HG03565 (cell line): ENCODE measurements at regions not wholly inside any gene's neighbourhood (a gene's known extent, or its start where the extent isn't known, plus 50 kb on each side); places are given as distances from the start of the nearest gene placed in this dataset.
A peak's percentile ranks its signal among the peaks of the same experiment; 100 is the strongest.
"Not testable (repeated sequence)": the region's sequence is repeated elsewhere in the genome, so short reads cannot be mapped to it uniquely, and the experiment has no call there.

ENCODE experiments used
- ATAC-seq: cut with Tn5 transposase; IDR thresholded peaks from one replicate; pipeline ENCODE4 v1.9.1; 2021; ENCODE audit warnings: mild to moderate bottlenecking, moderate library complexity; ENCODE audit not compliant: unreplicated experiment

- ATAC-seq = no peak
Measured at GRCh38 chr10:10665750-10666149, 351.9 kb upstream of the CELF2 start.

GRCh38 chr10:10667466-10667865 is 350.2 kb upstream of the CELF2 start:
- ATAC-seq = no peak

- ATAC-seq = no peak
Measured at GRCh38 chr10:10676972-10677371, 340.7 kb upstream of the CELF2 start.

GRCh38 chr10:10677479-10677878 is 340.2 kb upstream of the CELF2 start:
- peak; percentile 87 for ATAC-seq

- ATAC-seq = no peak
Measured at GRCh38 chr10:10680496-10680895, 337.2 kb upstream of the CELF2 start.

- no peak for ATAC-seq
Measured at GRCh38 chr10:10684972-10685371, 332.7 kb upstream of the CELF2 start.

GRCh38 chr10:10685566-10685965 is 332.1 kb upstream of the CELF2 start:
- ATAC-seq = peak; percentile 88

- no peak for ATAC-seq
Measured at GRCh38 chr10:10687751-10688150, 329.9 kb upstream of the CELF2 start.

- ATAC-seq = no peak
Measured at GRCh38 chr10:10699427-10699826, 318.2 kb upstream of the CELF2 start.

- no peak for ATAC-seq
Measured at GRCh38 chr10:10701084-10701611, 316.5 kb upstream of the CELF2 start.

- no peak for ATAC-seq
Measured at GRCh38 chr10:10702211-10702610, 315.5 kb upstream of the CELF2 start.

GRCh38 chr10:10703382-10703781 is 314.3 kb upstream of the CELF2 start:
- no peak for ATAC-seq

- no peak for ATAC-seq
Measured at GRCh38 chr10:10712155-10712704, 305.4 kb upstream of the CELF2 start.

GRCh38 chr10:10714327-10714726 is 303.3 kb upstream of the CELF2 start:
- no peak for ATAC-seq

GRCh38 chr10:10716972-10717371 is 300.7 kb upstream of the CELF2 start:
- no peak for ATAC-seq

- no peak for ATAC-seq
Measured at GRCh38 chr10:10722422-10722821, 295.2 kb upstream of the CELF2 start.

GRCh38 chr10:10725196-10725595 is 292.5 kb upstream of the CELF2 start:
- ATAC-seq = no peak

- ATAC-seq = no peak
Measured at GRCh38 chr10:10726101-10726500, 291.6 kb upstream of the CELF2 start.

GRCh38 chr10:10727411-10727810 is 290.3 kb upstream of the CELF2 start:
- ATAC-seq = not testable (repeated sequence)

GRCh38 chr10:10727812-10728211 is 289.9 kb upstream of the CELF2 start:
- no peak for ATAC-seq

- no peak for ATAC-seq
Measured at GRCh38 chr10:10730471-10731043, 287.1 kb upstream of the CELF2 start.

GRCh38 chr10:10731366-10731765 is 286.3 kb upstream of the CELF2 start:
- no peak for ATAC-seq
